GM23248 (cell line): ENCODE measurements at regions not wholly inside any gene's neighbourhood (a gene's known extent, or its start where the extent isn't known, plus 50 kb on each side); places are given as distances from the start of the nearest gene placed in this dataset.
"Not testable (repeated sequence)": the region's sequence is repeated elsewhere in the genome, so short reads cannot be mapped to it uniquely, and the experiment has no call there.

Experiments used
- DNase-seq: peaks from one replicate; pipeline ENCODE4 v3.0.0-alpha.2; 2015
- H2AFZ ChIP-seq: fragments of 200-600 bp; sonication (generic); 2 replicates; pipeline ENCODE4 v1.6.1; 2016; ENCODE audit warnings: antibody characterized with exemption
- H3F3A ChIP-seq: fragments of 200-600 bp; sonication (generic); 2 replicates; pipeline ENCODE4 v1.6.1; 2016; ENCODE audit warnings: mild to moderate bottlenecking, antibody characterized with exemption, mixed run types; ENCODE audit not compliant: insufficient read depth
- H3K27ac ChIP-seq: fragments of 200-600 bp; sonication (generic); 2 replicates; pipeline ENCODE4 v1.5.1; 2016; ENCODE audit warnings: mild to moderate bottlenecking
- H3K27me3 ChIP-seq: fragments of 200-600 bp; sonication (generic); replicated peaks from 2 replicates; pipeline ENCODE4 v1.6.1; 2016; ENCODE audit warnings: mild to moderate bottlenecking; ENCODE audit not compliant: insufficient read depth
- H3K36me3 ChIP-seq: fragments of 200-600 bp; sonication (generic); 2 replicates; pipeline ENCODE4 v1.6.1; 2016; ENCODE audit warnings: low read depth, mild to moderate bottlenecking
- H3K4me1 ChIP-seq: fragments of 200-600 bp; sonication (generic); 2 replicates; pipeline ENCODE4 v1.6.1; 2016; ENCODE audit warnings: mild to moderate bottlenecking; ENCODE audit not compliant: insufficient read depth
- H3K4me2 ChIP-seq: fragments of 200-600 bp; sonication (generic); one replicate; pipeline ENCODE4 v1.6.1; 2016; ENCODE audit warnings: mild to moderate bottlenecking; ENCODE audit not compliant: unreplicated experiment
- H3K4me3 ChIP-seq: fragments of 200-600 bp; sonication (generic); 2 replicates; pipeline ENCODE4 v1.5.1; 2016; ENCODE audit warnings: mild to moderate bottlenecking
- H3K79me2 ChIP-seq: fragments of 200-600 bp; sonication (generic); 2 replicates; pipeline ENCODE4 v1.6.1; 2016; ENCODE audit warnings: mild to moderate bottlenecking; ENCODE audit not compliant: insufficient read depth
- H3K9ac ChIP-seq: fragments of 200-600 bp; sonication (generic); 2 replicates; pipeline ENCODE4 v1.6.1; 2016; ENCODE audit warnings: mild to moderate bottlenecking
- H3K9me2 ChIP-seq: fragments of 200-600 bp; sonication (generic); 2 replicates; pipeline ENCODE4 v1.6.1; 2016; ENCODE audit warnings: mixed run types, mild to moderate bottlenecking, moderate library complexity; ENCODE audit not compliant: insufficient read depth
- H3K9me3 ChIP-seq: fragments of 200-600 bp; sonication (generic); one replicate; pipeline ENCODE4 v1.6.1; 2017; ENCODE audit warnings: low read depth
- H4K20me1 ChIP-seq: fragments of 200-600 bp; sonication (generic); 2 replicates; pipeline ENCODE4 v1.6.0; 2016; ENCODE audit not compliant: insufficient read depth
- EZH2 ChIP-seq: fragments of 200-600 bp; sonication (generic); IDR thresholded peaks from 2 replicates; pipeline ENCODE4 v1.6.1; 2018; ENCODE audit warnings: antibody characterized with exemption, mild to moderate bottlenecking; ENCODE audit not compliant: insufficient read depth, poor library complexity, severe bottlenecking
- EZH2phosphoT487 ChIP-seq: fragments of 200-600 bp; sonication (generic); IDR thresholded peaks from 2 replicates; pipeline ENCODE4 v1.6.1; 2018; ENCODE audit warnings: antibody characterized with exemption, moderate library complexity, mild to moderate bottlenecking, low read depth; ENCODE audit not compliant: insufficient read depth
- WGBS, 2 experiments: methylation state at CpG; one replicate each; pipeline ENCODE4 v1.1.6; 2015 to 2017; ENCODE audit warnings: low lambda C conversion rate in 2 of 2, low coverage in 1 of 2; ENCODE audit errors: missing lambda C conversion rate in 2 of 2; 5-methylcytosine and 5-hydroxymethylcytosine counted together
- in situ Hi-C: fragments of 300-500 bp; cut with MboI; formaldehyde crosslinking; loops from 2 replicates; pipeline ENCODE4 v1.15.0; 2020

GRCh38 chr18:75727456-75727855 is 300.0 kb upstream of the SMIM21 start:
- DNase-seq, result peak; percentile 68
- H4K20me1 ChIP-seq, result no peaks in the 10 kb centered on the region
- H3F3A ChIP-seq, result no peaks in the 10 kb centered on the region
- no peaks in the 10 kb centered on the region for H3K9me2 ChIP-seq
- no peaks in the 10 kb centered on the region for H3K4me1 ChIP-seq
- no peaks in the 10 kb centered on the region for H3K36me3 ChIP-seq
- H3K4me3 ChIP-seq, result no peak overlapping the region
- no peak overlapping the region for H3K9ac ChIP-seq
- H3K27ac ChIP-seq, result no peak overlapping the region
- in situ Hi-C loops, result loop anchor here (10.0 kb wide), 1 partner anchor 1073 kb away; no protein-coding TSS in a partner anchor
- no peaks in the 10 kb centered on the region for H3K9me3 ChIP-seq
- H3K79me2 ChIP-seq, result no peaks in the 10 kb centered on the region
- no peak for TF ChIP-seq EZH2
- TF ChIP-seq EZH2phosphoT487, result no peak
- WGBS, 2 experiments, result 42 to 43% methylated on average over 7 of the region's 7 CpGs
- peaks cover 20% of the 10 kb centered on the region for H3K27me3 ChIP-seq
- H2AFZ ChIP-seq, result no peak overlapping the region
- H3K4me2 ChIP-seq, result no peak overlapping the region

GRCh38 chr18:75723521-75724340 is 296.2 kb upstream of the SMIM21 start:
- no peak overlapping the region for H3K9ac ChIP-seq
- H3K4me3 ChIP-seq, result no peak overlapping the region
- 29 to 30% methylated on average over 10 of the region's 10 CpGs for WGBS, 2 experiments
- no peak overlapping the region for H3K4me2 ChIP-seq
- peaks cover 13% of the 10 kb centered on the region; the same call in 1 of the 2 replicates for H3K27me3 ChIP-seq
- H4K20me1 ChIP-seq, result no peaks in the 10 kb centered on the region
- no peaks in the 10 kb centered on the region for H3K79me2 ChIP-seq
- H3K27ac ChIP-seq, result no peak overlapping the region
- H3K9me2 ChIP-seq, result no peaks in the 10 kb centered on the region
- H3K36me3 ChIP-seq, result no peaks in the 10 kb centered on the region
- H2AFZ ChIP-seq, result no peak overlapping the region; the same call in 1 of the 2 replicates
- no peaks in the 10 kb centered on the region for H3K4me1 ChIP-seq
- in situ Hi-C loops, result loop anchor here (10.0 kb wide), 1 partner anchor 1069 kb away; no protein-coding TSS in a partner anchor
- H3F3A ChIP-seq, result no peaks in the 10 kb centered on the region
- TF ChIP-seq EZH2phosphoT487 (no peak), EZH2 (no peak)
- H3K9me3 ChIP-seq, result no peaks in the 10 kb centered on the region
- no peak for DNase-seq

- Histone ChIP-seq H3K9me2 (no peaks in the 10 kb centered on the region), H3K4me2 (no peak overlapping the region), H3F3A (no peaks in the 10 kb centered on the region), H3K27ac (no peak overlapping the region), H3K9me3 (no peaks in the 10 kb centered on the region), H3K36me3 (no peaks in the 10 kb centered on the region), H2AFZ (no peak overlapping the region), H4K20me1 (no peaks in the 10 kb centered on the region), H3K79me2 (no peaks in the 10 kb centered on the region), H3K4me3 (no peak overlapping the region), H3K27me3 (no peaks in the 10 kb centered on the region), H3K4me1 (no peaks in the 10 kb centered on the region), H3K9ac (no peak overlapping the region)
- no peak for DNase-seq
- in situ Hi-C loops, result no loop called here
- WGBS, 2 experiments, result 29 to 60% methylated on average over 3 of the region's 3 CpGs
- no peak for TF ChIP-seq EZH2
- no peak for TF ChIP-seq EZH2phosphoT487
Measured at GRCh38 chr18:75714766-75715165, 287.3 kb upstream of the SMIM21 start.

- H3K79me2 ChIP-seq, H3K9me2 ChIP-seq, H3K4me2 ChIP-seq, H3K9ac ChIP-seq, H3K27ac ChIP-seq, in situ Hi-C loops, H3K9me3 ChIP-seq, H3K36me3 ChIP-seq, H4K20me1 ChIP-seq, H3K4me3 ChIP-seq, DNase-seq, H2AFZ ChIP-seq, H3F3A ChIP-seq, H3K27me3 ChIP-seq, H3K4me1 ChIP-seq: not testable (repeated sequence)
- WGBS, 2 experiments, result 73 to 77% methylated on average over 19 to 23 of the region's 24 CpGs
Measured at GRCh38 chr18:75712124-75712867, 284.8 kb upstream of the SMIM21 start.
